ENCODE measurements at regions not wholly inside any gene's neighbourhood (a gene's known extent, or its start where the extent isn't known, plus 50 kb on each side); places are given as distances from the start of the nearest gene placed in this dataset.

- DNase-seq (ENCODE audit: low spot score) (no peak), ATAC-seq (ENCODE audit: low FRiP score) (no peak)
- TF ChIP-seq CTCF (IDR thresholded peaks at IDR 0.05): no peak
Measured at GRCh38 chr10:29849126-29849833, 210.1 kb downstream of the JCAD start.

GRCh38 chr10:29846881-29847280, 212.1 kb upstream of the SVIL start:
- ATAC-seq (ENCODE audit: low FRiP score) (no peak), DNase-seq (ENCODE audit: low spot score) (no peak)
- TF ChIP-seq CTCF (IDR thresholded peaks at IDR 0.05): no peak

- DNase-seq (ENCODE audit: low spot score) (no peak), ATAC-seq (ENCODE audit: low FRiP score) (no peak)
- TF ChIP-seq CTCF (IDR thresholded peaks at IDR 0.05): no peak
Measured at GRCh38 chr10:29845166-29845565, 210.4 kb upstream of the SVIL start.

- DNase-seq (ENCODE audit: low spot score): no peak
- TF ChIP-seq CTCF (IDR thresholded peaks at IDR 0.05): no peak
- ATAC-seq (ENCODE audit: low FRiP score): no peak
Measured at GRCh38 chr10:29843143-29843542, 208.4 kb upstream of the SVIL start.

- TF ChIP-seq CTCF (IDR thresholded peaks at IDR 0.05): no peak
- ATAC-seq (ENCODE audit: low FRiP score) (no peak), DNase-seq (ENCODE audit: low spot score) (no peak)
Measured at GRCh38 chr10:29841724-29842649, 207.2 kb upstream of the SVIL start.

GRCh38 chr10:29840516-29841276, 205.9 kb upstream of the SVIL start:
- ATAC-seq (ENCODE audit: low FRiP score) (no peak), DNase-seq (ENCODE audit: low spot score) (no peak)
- TF ChIP-seq CTCF (IDR thresholded peaks at IDR 0.05): no peak
